Calu3 (cell line): ENCODE measurements at regions not wholly inside any gene's neighbourhood (a gene's known extent, or its start where the extent isn't known, plus 50 kb on each side); places are given as distances from the start of the nearest gene placed in this dataset.
A peak's percentile ranks its signal among the peaks of the same experiment; 100 is the strongest.

Experiments
- BruUV-seq: library from RNA; stranded (reverse); fragments of 400-500 nt; replicated peaks from 2 replicates; lab custom pipeline; 2021; lab: Mats Ljungman, UMichigan
- CTCF ChIA-PET: fragments of 300-600 bp; sonication (Branson Sonifier 250); formaldehyde crosslinking; loops from one replicate; lab custom pipeline; 2022; ENCODE audit warnings: antibody characterized with exemption; lab: Charles Lee
- DNase-seq: peaks from one replicate; pipeline ENCODE4 v3.0.0; 2022
- H3K27ac Mint-ChIP-seq: one replicate; pipeline ENCODE4 v1.8.0; 2022; ENCODE audit warnings: mixed read lengths; ENCODE audit not compliant: unreplicated experiment
- H3K27me3 Mint-ChIP-seq: one replicate; pipeline ENCODE4 v1.8.0; 2022; ENCODE audit warnings: mixed read lengths; ENCODE audit not compliant: unreplicated experiment
- H3K36me3 Mint-ChIP-seq: one replicate; pipeline ENCODE4 v1.8.0; 2022; ENCODE audit warnings: mild to moderate bottlenecking, moderate library complexity, mixed read lengths; ENCODE audit not compliant: insufficient read depth, unreplicated experiment
- H3K4me1 Mint-ChIP-seq: one replicate; pipeline ENCODE4 v1.8.0; 2022; ENCODE audit warnings: mild to moderate bottlenecking, low read depth, mixed read lengths; ENCODE audit not compliant: unreplicated experiment
- H3K4me3 Mint-ChIP-seq: one replicate; pipeline ENCODE4 v1.8.0; 2022; ENCODE audit warnings: mild to moderate bottlenecking, low read depth, moderate library complexity, mixed read lengths; ENCODE audit not compliant: unreplicated experiment
- H3K9me3 Mint-ChIP-seq: one replicate; pipeline ENCODE4 v1.8.0; 2022; ENCODE audit warnings: low read depth, mixed read lengths; ENCODE audit not compliant: unreplicated experiment
- intact Hi-C: fragments of 100-400 bp; cut with micrococcal nuclease; formaldehyde crosslinking; loops from one replicate; pipeline ENCODE4 v1.10.0; 2022; ENCODE audit not compliant: unreplicated experiment
- TF ChIP-seq, protein P1 (sequence below): fragments of 200-600 bp; IDR thresholded peaks from one replicate; pipeline ENCODE4 v1.8.0; 2022; ENCODE audit warnings: antibody characterized with exemption; ENCODE audit not compliant: unreplicated experiment

DNA sequence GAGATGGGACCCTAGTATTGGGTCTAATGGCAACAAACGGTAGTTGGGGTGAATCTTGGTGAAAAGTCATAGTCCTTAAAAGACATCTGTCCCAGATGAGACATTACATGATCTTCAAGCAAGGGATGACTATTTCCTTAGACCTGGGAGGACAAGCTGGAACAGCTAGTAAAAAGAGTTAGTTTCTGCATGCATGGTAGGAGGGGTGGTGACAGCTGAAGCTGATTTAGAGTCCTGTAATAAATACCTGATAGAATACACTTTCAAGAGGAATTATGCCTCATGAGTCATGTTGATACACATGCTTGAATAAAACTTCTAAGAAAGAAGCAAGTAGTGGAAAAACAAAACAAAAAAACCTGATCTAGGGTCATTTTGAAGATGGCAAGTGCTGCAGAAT is 247.4 kb downstream of the CD109 start:
- Mint-ChIP-seq H3K4me1 (no peaks in the 10 kb centered on the region), H3K4me3 (no peak overlapping the region), H3K36me3 (no peaks in the 10 kb centered on the region), H3K27ac (no peak overlapping the region), H3K27me3 (no peaks in the 10 kb centered on the region), H3K9me3 (peaks cover 3% of the 10 kb centered on the region)
- CTCF ChIA-PET, result no interaction called here
- TF ChIP-seq, protein P1, sequence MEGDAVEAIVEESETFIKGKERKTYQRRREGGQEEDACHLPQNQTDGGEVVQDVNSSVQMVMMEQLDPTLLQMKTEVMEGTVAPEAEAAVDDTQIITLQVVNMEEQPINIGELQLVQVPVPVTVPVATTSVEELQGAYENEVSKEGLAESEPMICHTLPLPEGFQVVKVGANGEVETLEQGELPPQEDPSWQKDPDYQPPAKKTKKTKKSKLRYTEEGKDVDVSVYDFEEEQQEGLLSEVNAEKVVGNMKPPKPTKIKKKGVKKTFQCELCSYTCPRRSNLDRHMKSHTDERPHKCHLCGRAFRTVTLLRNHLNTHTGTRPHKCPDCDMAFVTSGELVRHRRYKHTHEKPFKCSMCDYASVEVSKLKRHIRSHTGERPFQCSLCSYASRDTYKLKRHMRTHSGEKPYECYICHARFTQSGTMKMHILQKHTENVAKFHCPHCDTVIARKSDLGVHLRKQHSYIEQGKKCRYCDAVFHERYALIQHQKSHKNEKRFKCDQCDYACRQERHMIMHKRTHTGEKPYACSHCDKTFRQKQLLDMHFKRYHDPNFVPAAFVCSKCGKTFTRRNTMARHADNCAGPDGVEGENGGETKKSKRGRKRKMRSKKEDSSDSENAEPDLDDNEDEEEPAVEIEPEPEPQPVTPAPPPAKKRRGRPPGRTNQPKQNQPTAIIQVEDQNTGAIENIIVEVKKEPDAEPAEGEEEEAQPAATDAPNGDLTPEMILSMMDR, result no peak
- BruUV-seq, result no TSS peak
- intact Hi-C loops, result no loop called here
- no peak for DNase-seq

DNA sequence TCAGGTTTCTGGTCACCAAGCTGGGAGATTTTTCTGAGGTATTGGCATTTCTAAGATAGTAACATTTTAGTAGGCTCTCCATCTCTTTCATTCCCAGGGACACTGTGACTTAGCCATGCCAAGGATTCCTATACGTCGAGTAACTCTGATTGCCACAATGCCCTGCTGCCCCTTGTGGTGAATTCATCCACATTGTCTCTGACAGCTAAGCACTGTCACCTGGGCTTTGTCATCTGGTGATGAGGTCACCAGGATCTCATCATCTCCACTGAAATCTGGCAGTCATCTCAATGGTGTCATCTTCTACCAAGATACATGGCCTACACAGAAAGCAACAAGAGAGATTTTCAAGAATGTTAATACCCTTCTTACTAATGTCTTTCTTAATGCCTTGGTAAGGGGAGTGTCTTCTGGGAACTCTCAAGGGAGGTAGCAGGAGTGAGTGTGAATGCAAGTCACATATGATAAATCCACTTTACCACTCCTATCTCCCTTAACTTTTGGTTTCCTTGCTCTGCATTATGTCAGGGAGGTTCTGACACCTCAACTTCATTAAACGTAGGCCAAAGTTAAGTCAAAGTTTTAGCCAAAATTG is 246.7 kb downstream of the CD109 start:
- no peak overlapping the region for H3K27ac Mint-ChIP-seq
- CTCF ChIA-PET, result no interaction called here
- H3K9me3 Mint-ChIP-seq, result peaks cover 3% of the 10 kb centered on the region
- TF ChIP-seq, protein P1, result peak; percentile 17
- H3K27me3 Mint-ChIP-seq, result no peaks in the 10 kb centered on the region
- H3K4me1 Mint-ChIP-seq, result no peaks in the 10 kb centered on the region
- intact Hi-C loops, result no loop called here
- no TSS peak for BruUV-seq
- H3K4me3 Mint-ChIP-seq, result no peak overlapping the region
- peak; percentile 9 for DNase-seq
- no peaks in the 10 kb centered on the region for H3K36me3 Mint-ChIP-seq

DNA sequence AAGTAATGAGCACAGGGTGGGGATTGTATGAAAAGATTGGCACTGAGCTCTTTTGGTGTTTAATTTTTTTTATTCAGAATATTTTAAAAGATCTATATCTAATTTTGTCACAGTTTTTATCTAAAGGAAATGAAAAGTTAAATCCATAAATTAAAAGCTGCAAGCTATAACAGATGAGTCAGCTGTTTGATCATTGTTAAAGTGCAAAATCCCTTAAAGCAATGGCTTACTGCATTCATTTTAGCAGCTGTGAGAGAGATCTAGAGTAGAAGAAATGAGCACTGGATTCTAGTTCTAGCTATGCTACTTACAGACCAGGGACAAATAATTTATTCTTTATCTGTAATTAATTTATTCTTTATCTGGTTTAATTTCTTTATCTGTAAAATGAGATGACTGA is 245.9 kb downstream of the CD109 start:
- no peaks in the 10 kb centered on the region for H3K36me3 Mint-ChIP-seq
- H3K4me1 Mint-ChIP-seq, result no peaks in the 10 kb centered on the region
- no TSS peak for BruUV-seq
- DNase-seq, result no peak
- CTCF ChIA-PET, result no interaction called here
- no peak overlapping the region for H3K4me3 Mint-ChIP-seq
- H3K27ac Mint-ChIP-seq, result no peak overlapping the region
- H3K27me3 Mint-ChIP-seq, result no peaks in the 10 kb centered on the region
- intact Hi-C loops, result no loop called here
- TF ChIP-seq, protein P1, result no peak
- peaks cover 3% of the 10 kb centered on the region for H3K9me3 Mint-ChIP-seq

DNA sequence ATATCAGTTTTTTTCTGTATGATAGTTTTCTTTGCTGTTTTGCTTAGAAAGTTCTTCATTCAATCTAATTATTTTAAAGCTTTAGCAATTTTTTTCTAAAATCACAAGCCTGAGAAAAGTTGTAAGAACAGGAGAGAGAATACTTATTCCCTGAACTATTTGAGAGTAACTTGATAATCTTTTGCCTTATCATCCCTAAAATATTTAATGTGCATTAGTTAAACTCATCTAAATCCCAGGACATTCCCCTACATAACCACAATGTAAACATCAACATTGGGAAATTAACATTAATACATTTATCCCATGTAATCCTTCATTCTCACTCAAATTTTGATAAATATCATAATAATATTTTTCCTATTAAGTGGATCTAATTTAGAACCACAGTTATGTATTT is 241.8 kb downstream of the CD109 start:
- H3K27ac Mint-ChIP-seq, result no peak overlapping the region
- H3K27me3 Mint-ChIP-seq, result no peaks in the 10 kb centered on the region
- intact Hi-C loops, result no loop called here
- no peak overlapping the region for H3K4me3 Mint-ChIP-seq
- H3K4me1 Mint-ChIP-seq, result no peaks in the 10 kb centered on the region
- no peak for DNase-seq
- CTCF ChIA-PET, result no interaction called here
- TF ChIP-seq, protein P1, result no peak
- no peaks in the 10 kb centered on the region for H3K36me3 Mint-ChIP-seq
- BruUV-seq, result no TSS peak
- peaks cover 3% of the 10 kb centered on the region for H3K9me3 Mint-ChIP-seq
